ENCODE measurements at regions not wholly inside any gene's neighbourhood (a gene's known extent, or its start where the extent isn't known, plus 50 kb on each side); places are given as distances from the start of the nearest gene placed in this dataset.

GRCh38 chr13:79680485-79680884, 199.5 kb downstream of the NDFIP2 start:
- H3K36me3 ChIP-seq (ENCODE audit: insufficient read depth, low read length): no peaks in the 10 kb centered on the region
- no peak overlapping the region for H3K9ac ChIP-seq (ENCODE audit: low read depth, low read length)
- no peak overlapping the region for H3K4me2 ChIP-seq (ENCODE audit: low read length)
- H3K9me3 ChIP-seq (replicated peaks; ENCODE audit: low read length): no peaks in the 10 kb centered on the region
- peaks cover 11% of the 10 kb centered on the region for H3K4me1 ChIP-seq (ENCODE audit: control insufficient read depth, insufficient read depth, low read length)
- no peak overlapping the region for H3K4me3 ChIP-seq (ENCODE audit: low read length)
- no peaks in the 10 kb centered on the region for H3K27me3 ChIP-seq (ENCODE audit: control insufficient read depth, insufficient read depth, low read length)

DNA sequence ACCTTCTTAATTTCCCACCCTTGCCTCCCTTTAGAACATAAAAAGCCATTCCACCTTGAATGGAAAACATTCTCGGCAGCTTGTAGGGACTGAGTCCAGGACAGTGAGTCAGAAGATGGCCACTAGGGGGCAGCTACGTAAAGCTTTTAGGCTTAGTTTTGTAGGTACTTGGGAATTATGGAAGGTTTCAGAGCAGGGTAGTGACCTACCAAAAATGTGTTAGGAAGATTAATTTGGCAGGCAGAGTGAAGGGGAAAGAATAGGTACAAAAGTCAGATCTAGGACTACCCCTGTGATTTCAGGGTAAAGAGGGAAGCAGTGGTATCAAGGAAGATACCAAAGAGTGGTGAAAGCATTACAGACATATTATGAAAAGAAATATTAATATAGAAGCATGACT, 198.4 kb downstream of the NDFIP2 start:
- H3K4me2 ChIP-seq (ENCODE audit: low read length): no peak overlapping the region
- no peak overlapping the region for H3K9ac ChIP-seq (ENCODE audit: low read depth, low read length)
- no peaks in the 10 kb centered on the region for H3K27me3 ChIP-seq (ENCODE audit: control insufficient read depth, insufficient read depth, low read length)
- no peaks in the 10 kb centered on the region for H3K36me3 ChIP-seq (ENCODE audit: insufficient read depth, low read length)
- peaks cover 11% of the 10 kb centered on the region for H3K4me1 ChIP-seq (ENCODE audit: control insufficient read depth, insufficient read depth, low read length)
- no peak overlapping the region for H3K4me3 ChIP-seq (ENCODE audit: low read length)
- H3K9me3 ChIP-seq (replicated peaks; ENCODE audit: low read length): no peaks in the 10 kb centered on the region

DNA sequence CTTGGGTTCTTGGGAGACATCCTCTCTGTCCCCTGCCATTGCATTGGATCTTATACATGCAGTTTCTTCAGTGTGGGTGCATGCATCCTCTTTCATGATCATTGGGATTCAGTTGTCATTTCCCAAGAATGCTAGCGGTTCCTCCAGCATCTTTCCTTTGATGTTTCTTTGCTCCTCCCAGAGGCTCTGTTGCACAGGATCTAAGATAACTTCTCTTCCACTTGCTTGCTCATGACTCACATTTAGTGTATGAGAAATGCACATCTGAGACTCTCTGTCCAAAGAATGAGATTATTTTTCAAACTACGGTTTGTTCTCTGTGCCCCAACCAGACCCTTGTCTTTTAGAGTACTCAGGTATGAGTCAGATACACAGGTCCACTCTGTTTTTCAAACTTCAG, 197.1 kb downstream of the NDFIP2 start:
- H3K9ac ChIP-seq (ENCODE audit: low read depth, low read length): no peak overlapping the region
- H3K36me3 ChIP-seq (ENCODE audit: insufficient read depth, low read length): no peaks in the 10 kb centered on the region
- H3K4me2 ChIP-seq (ENCODE audit: low read length): no peak overlapping the region
- H3K9me3 ChIP-seq (replicated peaks; ENCODE audit: low read length): no peaks in the 10 kb centered on the region
- no peak overlapping the region for H3K4me3 ChIP-seq (ENCODE audit: low read length)
- H3K4me1 ChIP-seq (ENCODE audit: control insufficient read depth, insufficient read depth, low read length): peaks cover 11% of the 10 kb centered on the region
- no peaks in the 10 kb centered on the region for H3K27me3 ChIP-seq (ENCODE audit: control insufficient read depth, insufficient read depth, low read length)

DNA sequence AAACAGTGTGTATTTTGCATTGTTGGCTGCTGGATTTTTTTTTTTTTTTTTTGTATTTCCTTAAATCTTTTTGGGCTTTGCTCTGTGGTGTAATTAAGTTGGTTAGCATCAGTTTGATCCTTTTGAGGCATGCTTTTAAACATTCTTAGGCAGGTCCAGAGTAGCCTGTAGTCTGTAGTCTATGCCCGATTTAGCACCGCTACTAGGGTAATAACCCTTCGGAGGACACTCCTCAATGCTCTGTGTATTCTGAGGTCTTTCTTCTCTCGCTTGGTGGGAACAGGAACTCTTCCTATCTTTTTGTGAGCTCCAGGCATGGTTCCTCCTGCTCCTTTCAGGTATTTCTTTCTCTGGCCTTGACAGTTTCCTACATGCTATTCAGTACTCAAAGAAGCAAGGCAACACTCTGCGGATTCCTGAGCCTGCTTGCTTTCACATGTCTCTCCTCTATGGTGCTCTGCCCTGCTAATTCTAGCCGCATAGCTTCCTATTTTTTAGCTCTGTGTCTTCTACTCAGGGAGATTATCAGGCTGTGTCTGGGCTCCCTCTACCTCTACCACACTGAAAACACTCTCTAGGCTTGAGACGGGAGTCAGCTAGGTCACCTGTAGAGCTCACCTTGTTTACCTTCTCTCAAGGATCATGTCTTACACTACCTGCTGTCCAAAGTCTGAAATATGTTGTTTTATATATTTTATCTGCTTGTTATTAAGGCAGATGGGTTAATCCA, 195.1 kb downstream of the NDFIP2 start:
- H3K4me1 ChIP-seq (ENCODE audit: control insufficient read depth, insufficient read depth, low read length): peaks cover 11% of the 10 kb centered on the region
- no peak overlapping the region for H3K4me2 ChIP-seq (ENCODE audit: low read length)
- H3K9me3 ChIP-seq (replicated peaks; ENCODE audit: low read length): no peaks in the 10 kb centered on the region
- H3K4me3 ChIP-seq (ENCODE audit: low read length): no peak overlapping the region
- H3K9ac ChIP-seq (ENCODE audit: low read depth, low read length): no peak overlapping the region
- no peaks in the 10 kb centered on the region for H3K27me3 ChIP-seq (ENCODE audit: control insufficient read depth, insufficient read depth, low read length)
- no peaks in the 10 kb centered on the region for H3K36me3 ChIP-seq (ENCODE audit: insufficient read depth, low read length)

- Histone ChIP-seq H3K36me3 (ENCODE audit: insufficient read depth, low read length) (no peaks in the 10 kb centered on the region), H3K27me3 (ENCODE audit: control insufficient read depth, insufficient read depth, low read length) (no peaks in the 10 kb centered on the region), H3K4me2 (ENCODE audit: low read length) (no peak overlapping the region), H3K4me1 (ENCODE audit: control insufficient read depth, insufficient read depth, low read length) (peaks cover 11% of the 10 kb centered on the region), H3K4me3 (ENCODE audit: low read length) (no peak overlapping the region), H3K9ac (ENCODE audit: low read depth, low read length) (no peak overlapping the region), H3K9me3 (replicated peaks; ENCODE audit: low read length) (no peaks in the 10 kb centered on the region)
Observed at GRCh38 chr13:79674765-79675515, 194.0 kb downstream of the NDFIP2 start.

GRCh38 chr13:79673993-79674377, 193.0 kb downstream of the NDFIP2 start:
- H3K27me3 ChIP-seq (ENCODE audit: control insufficient read depth, insufficient read depth, low read length): no peaks in the 10 kb centered on the region
- H3K9ac ChIP-seq (ENCODE audit: low read depth, low read length): no peak overlapping the region
- H3K4me2 ChIP-seq (ENCODE audit: low read length): no peak overlapping the region
- H3K4me3 ChIP-seq (ENCODE audit: low read length): no peak overlapping the region
- H3K36me3 ChIP-seq (ENCODE audit: insufficient read depth, low read length): no peaks in the 10 kb centered on the region
- no peaks in the 10 kb centered on the region for H3K9me3 ChIP-seq (replicated peaks; ENCODE audit: low read length)
- H3K4me1 ChIP-seq (ENCODE audit: control insufficient read depth, insufficient read depth, low read length): peaks cover 11% of the 10 kb centered on the region

GRCh38 chr13:79673310-79673992, 192.5 kb downstream of the NDFIP2 start:
- Histone ChIP-seq H3K27me3 (ENCODE audit: control insufficient read depth, insufficient read depth, low read length) (no peaks in the 10 kb centered on the region), H3K9me3 (replicated peaks; ENCODE audit: low read length) (no peaks in the 10 kb centered on the region), H3K4me3 (ENCODE audit: low read length) (no peak overlapping the region), H3K36me3 (ENCODE audit: insufficient read depth, low read length) (no peaks in the 10 kb centered on the region), H3K4me1 (ENCODE audit: control insufficient read depth, insufficient read depth, low read length) (peaks cover 9% of the 10 kb centered on the region), H3K9ac (ENCODE audit: low read depth, low read length) (no peak overlapping the region), H3K4me2 (ENCODE audit: low read length) (no peak overlapping the region)

DNA sequence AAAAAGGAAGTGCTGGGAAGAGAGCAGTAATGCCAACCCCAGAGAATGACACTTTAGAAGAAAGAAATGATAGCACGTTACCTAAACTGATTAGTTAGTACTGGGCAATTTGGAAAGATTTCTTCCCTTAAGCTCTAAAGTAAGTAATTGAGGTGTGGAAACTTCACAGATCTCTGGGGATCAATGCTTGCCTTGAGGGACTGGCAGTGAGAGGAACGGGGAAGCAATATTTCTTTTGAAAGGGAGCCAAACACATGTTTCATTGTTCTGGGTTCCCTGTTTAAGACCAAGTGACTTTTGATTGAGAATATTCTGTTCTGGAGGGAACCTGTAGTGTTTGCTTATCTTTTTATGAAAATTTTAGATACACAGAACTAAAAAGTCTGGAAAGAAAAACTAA, 190.5 kb downstream of the NDFIP2 start:
- Histone ChIP-seq H3K4me1 (ENCODE audit: control insufficient read depth, insufficient read depth, low read length) (no peaks in the 10 kb centered on the region), H3K4me3 (ENCODE audit: low read length) (no peak overlapping the region), H3K9me3 (replicated peaks; ENCODE audit: low read length) (no peaks in the 10 kb centered on the region), H3K4me2 (ENCODE audit: low read length) (no peak overlapping the region), H3K36me3 (ENCODE audit: insufficient read depth, low read length) (no peaks in the 10 kb centered on the region), H3K9ac (ENCODE audit: low read depth, low read length) (no peak overlapping the region), H3K27me3 (ENCODE audit: control insufficient read depth, insufficient read depth, low read length) (no peaks in the 10 kb centered on the region)

DNA sequence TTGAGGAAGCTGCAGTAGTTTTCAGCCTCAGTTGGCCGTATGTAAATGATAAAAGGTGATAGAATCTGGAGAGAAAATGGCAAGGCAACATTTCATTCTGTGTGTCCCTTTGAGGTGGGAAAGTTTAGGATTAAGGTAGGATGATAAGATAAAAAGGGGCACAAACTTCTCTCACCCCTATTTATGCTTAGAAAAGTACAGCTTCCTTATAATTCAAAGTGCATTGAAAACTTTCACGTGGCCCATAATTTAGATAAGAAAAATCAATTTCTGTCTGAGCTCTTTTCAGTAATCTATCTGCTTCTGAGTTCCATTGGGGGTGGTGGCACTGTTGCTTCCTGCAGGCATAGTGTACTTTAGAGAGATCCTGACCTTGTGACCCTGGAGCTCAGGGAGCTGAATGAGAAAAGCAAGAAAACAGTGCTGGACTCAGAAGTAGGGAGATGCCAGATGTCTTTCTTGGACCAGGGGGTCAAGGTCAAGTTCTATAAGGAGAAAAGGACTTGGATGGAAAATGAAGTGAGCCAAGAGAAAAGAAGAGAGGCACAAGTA, 187.3 kb downstream of the NDFIP2 start:
- H3K4me1 ChIP-seq (ENCODE audit: control insufficient read depth, insufficient read depth, low read length): no peaks in the 10 kb centered on the region
- H3K4me2 ChIP-seq (ENCODE audit: low read length): no peak overlapping the region
- H3K27me3 ChIP-seq (ENCODE audit: control insufficient read depth, insufficient read depth, low read length): no peaks in the 10 kb centered on the region
- no peak overlapping the region for H3K9ac ChIP-seq (ENCODE audit: low read depth, low read length)
- H3K4me3 ChIP-seq (ENCODE audit: low read length): no peak overlapping the region
- H3K36me3 ChIP-seq (ENCODE audit: insufficient read depth, low read length): no peaks in the 10 kb centered on the region
- no peaks in the 10 kb centered on the region for H3K9me3 ChIP-seq (replicated peaks; ENCODE audit: low read length)

DNA sequence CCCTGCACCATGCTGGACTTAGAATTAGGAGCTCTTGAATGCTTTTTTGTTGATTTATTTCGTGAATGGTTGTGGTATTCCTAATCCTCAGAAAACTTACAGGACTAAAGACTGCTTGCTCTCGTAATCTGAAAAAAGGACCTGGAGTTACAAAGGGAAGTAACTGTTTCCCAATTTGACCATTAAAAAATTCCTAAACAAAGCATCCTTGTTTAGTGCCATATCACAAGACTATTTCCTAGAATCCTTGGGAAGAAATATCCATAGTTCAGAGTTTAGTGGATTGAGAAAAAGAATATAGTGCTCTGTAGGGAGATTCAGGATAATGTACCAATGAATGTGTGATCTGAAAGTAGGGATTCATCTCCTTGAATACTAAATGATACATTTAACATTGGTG, 186.8 kb downstream of the NDFIP2 start:
- Histone ChIP-seq H3K4me3 (ENCODE audit: low read length) (no peak overlapping the region), H3K27me3 (ENCODE audit: control insufficient read depth, insufficient read depth, low read length) (no peaks in the 10 kb centered on the region), H3K36me3 (ENCODE audit: insufficient read depth, low read length) (no peaks in the 10 kb centered on the region), H3K4me2 (ENCODE audit: low read length) (no peak overlapping the region), H3K9ac (ENCODE audit: low read depth, low read length) (no peak overlapping the region), H3K9me3 (replicated peaks; ENCODE audit: low read length) (no peaks in the 10 kb centered on the region), H3K4me1 (ENCODE audit: control insufficient read depth, insufficient read depth, low read length) (no peaks in the 10 kb centered on the region)

DNA sequence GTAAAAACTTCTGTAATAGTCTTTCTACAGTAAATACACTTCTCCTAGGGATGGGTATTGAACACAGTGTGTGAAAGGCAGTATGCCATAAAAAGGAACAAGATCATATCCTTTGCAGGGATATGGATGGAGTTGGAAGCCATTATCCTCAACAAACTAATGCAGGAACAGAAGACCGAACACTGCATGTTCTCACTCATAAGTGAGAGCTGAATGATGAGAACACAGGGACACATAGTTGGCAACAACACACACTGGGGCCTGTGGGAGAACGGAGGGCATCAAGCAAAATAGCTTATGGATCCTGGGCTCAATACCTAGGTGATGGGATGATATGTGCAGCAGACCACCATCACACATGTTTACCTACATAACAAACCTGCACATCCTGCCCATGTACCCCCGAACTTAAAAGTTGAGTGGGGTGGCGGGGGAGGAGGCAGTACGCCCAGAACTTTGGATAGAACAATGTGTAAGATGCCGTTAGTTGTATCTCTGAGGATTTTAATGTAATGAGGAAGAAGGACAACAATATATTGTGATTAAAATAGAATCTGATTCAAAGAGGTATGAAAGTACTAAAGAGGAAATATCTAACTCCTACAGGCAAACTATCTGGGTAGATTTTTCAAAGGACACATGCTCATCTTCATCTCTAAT, 183.2 kb downstream of the NDFIP2 start:
- Histone ChIP-seq H3K27me3 (ENCODE audit: control insufficient read depth, insufficient read depth, low read length) (no peaks in the 10 kb centered on the region), H3K4me2 (ENCODE audit: low read length) (no peak overlapping the region), H3K4me1 (ENCODE audit: control insufficient read depth, insufficient read depth, low read length) (peaks cover 4% of the 10 kb centered on the region), H3K36me3 (ENCODE audit: insufficient read depth, low read length) (no peaks in the 10 kb centered on the region), H3K9me3 (replicated peaks; ENCODE audit: low read length) (no peaks in the 10 kb centered on the region), H3K4me3 (ENCODE audit: low read length) (no peak overlapping the region), H3K9ac (ENCODE audit: low read depth, low read length) (no peak overlapping the region)
